ENCODE measurements at regions not wholly inside any gene's neighbourhood (a gene's known extent, or its start where the extent isn't known, plus 50 kb on each side); places are given as distances from the start of the nearest gene placed in this dataset.

DNA sequence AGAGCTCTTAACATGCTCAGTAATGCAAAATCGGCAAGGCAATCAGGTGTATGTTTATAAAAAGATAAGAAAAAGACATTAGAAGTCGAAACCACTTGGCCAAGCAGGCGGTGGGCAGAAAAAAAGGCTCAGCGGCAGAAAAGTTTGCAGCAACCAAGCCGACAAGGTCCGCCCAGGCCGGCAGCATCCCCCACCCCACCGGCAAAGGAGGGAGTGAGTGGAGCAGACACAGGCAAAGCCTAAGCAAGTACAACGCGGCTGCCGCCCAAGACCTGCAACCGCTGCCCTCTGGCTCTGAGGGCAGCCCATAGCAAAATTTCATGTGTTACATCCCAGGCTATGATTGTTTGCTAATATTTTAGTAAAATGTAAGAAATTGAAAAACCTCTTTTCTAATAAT is 125.4 kb upstream of the ZCCHC13 start:
- TF ChIP-seq CTCF (IDR thresholded peaks at IDR 0.05; ENCODE audit: poor library complexity) (no peak), EZH2 (IDR thresholded peaks at IDR 0.05; ENCODE audit: borderline replicate concordance) (no peak)

All from hepatocyte (in vitro differentiated cells).